HEK293T (cell line): ENCODE measurements at regions not wholly inside any gene's neighbourhood (a gene's known extent, or its start where the extent isn't known, plus 50 kb on each side); places are given as distances from the start of the nearest gene placed in this dataset.

Source experiments
- CTCF ChIA-PET: fragments of 350-600 bp; formaldehyde crosslinking; extraction: SDS; loops from one replicate; lab custom pipeline; 2021; ENCODE audit warnings: antibody characterized with exemption, inconsistent platforms; lab: Yijun Ruan, JAX
- POLR2A ChIA-PET: fragments of 350-600 bp; formaldehyde crosslinking; extraction: SDS; loops from one replicate; lab custom pipeline; 2020; ENCODE audit warnings: antibody characterized with exemption, inconsistent platforms; lab: Yijun Ruan, JAX
- DNase-seq: peaks from one replicate; pipeline ENCODE4 v3.0.0; 2012; ENCODE audit warnings: mixed read lengths; ENCODE audit errors: extremely low spot score
- ARNT ChIP-seq: fragments of 450-650 bp; IDR thresholded peaks from 2 replicates; pipeline ENCODE4 v1.6.1; 2017; ENCODE audit warnings: mild to moderate bottlenecking
- BHLHE40 ChIP-seq: fragments of 450-650 bp; IDR thresholded peaks from 2 replicates; pipeline ENCODE4 v1.6.1; 2016; ENCODE audit warnings: mild to moderate bottlenecking, moderate library complexity, borderline replicate concordance
- CTBP1 ChIP-seq: fragments of 450-650 bp; IDR thresholded peaks from 2 replicates; pipeline ENCODE4 v1.6.1; 2016; ENCODE audit warnings: borderline replicate concordance
- ELF4 ChIP-seq: fragments of 450-650 bp; IDR thresholded peaks from 2 replicates; pipeline ENCODE4 v1.6.1; 2017; ENCODE audit warnings: antibody characterized with exemption
- FOXA1 ChIP-seq: fragments of 450-650 bp; IDR thresholded peaks from 2 replicates; pipeline ENCODE4 v1.6.1; 2016; ENCODE audit warnings: mild to moderate bottlenecking
- FOXK2 ChIP-seq: fragments of 450-650 bp; IDR thresholded peaks from 2 replicates; pipeline ENCODE4 v1.6.1; 2016; ENCODE audit warnings: mild to moderate bottlenecking
- FOXM1 ChIP-seq: fragments of 450-650 bp; IDR thresholded peaks from 2 replicates; pipeline ENCODE4 v1.6.1; 2017; ENCODE audit warnings: mild to moderate bottlenecking, borderline replicate concordance
- HDGF ChIP-seq: fragments of 450-650 bp; IDR thresholded peaks from 2 replicates; pipeline ENCODE4 v1.6.1; 2017; ENCODE audit warnings: antibody characterized with exemption, borderline replicate concordance
- L3MBTL2 ChIP-seq: fragments of 450-650 bp; conservative IDR thresholded peaks from 2 replicates; pipeline ENCODE4 v1.6.1; 2016; ENCODE audit warnings: mild to moderate bottlenecking
- LEF1 ChIP-seq: fragments of 450-650 bp; IDR thresholded peaks from 2 replicates; pipeline ENCODE4 v1.6.1; 2017; ENCODE audit warnings: mild to moderate bottlenecking, borderline replicate concordance
- NFRKB ChIP-seq: fragments of 450-650 bp; IDR thresholded peaks from 2 replicates; pipeline ENCODE4 v1.6.1; 2016; ENCODE audit warnings: mild to moderate bottlenecking, moderate library complexity
- PKNOX1 ChIP-seq: fragments of 450-650 bp; IDR thresholded peaks from 2 replicates; pipeline ENCODE4 v1.6.1; 2016
- SP1 ChIP-seq: fragments of 450-650 bp; IDR thresholded peaks from 2 replicates; pipeline ENCODE4 v1.6.1; 2017
- SUZ12 ChIP-seq: fragments of 450-650 bp; IDR thresholded peaks from 2 replicates; pipeline ENCODE4 v1.6.1; 2016; ENCODE audit warnings: mild to moderate bottlenecking
- TARDBP ChIP-seq: fragments of 450-650 bp; IDR thresholded peaks from 2 replicates; pipeline ENCODE4 v1.6.1; 2016
- ZNF384 ChIP-seq: fragments of 450-650 bp; IDR thresholded peaks from 2 replicates; pipeline ENCODE4 v1.6.1; 2016

GRCh38 chr6:48307573-48307972 is 196.6 kb upstream of the PTCHD4 start:
- ChIA-PET CTCF (no interaction called here), POLR2A (no interaction called here)
- DNase-seq: no peak

GRCh38 chr6:48290595-48290994 is 179.6 kb upstream of the PTCHD4 start:
- CTCF ChIA-PET: no interaction called here
- no peak for TF ChIP-seq FOXA1
- TF ChIP-seq L3MBTL2: no peak
- no peak for TF ChIP-seq FOXM1
- no peak for TF ChIP-seq FOXK2
- TF ChIP-seq ELF4: no peak
- POLR2A ChIA-PET: no interaction called here
- no peak for DNase-seq

More at GRCh38 chr6:48307573-48307972, 196.6 kb upstream of the PTCHD4 start:
- TF ChIP-seq SP1 (no peak), L3MBTL2 (no peak), FOXA1 (no peak), ARNT (no peak), HDGF (no peak), ZNF384 (no peak), PKNOX1 (no peak), ELF4 (no peak), BHLHE40 (no peak), CTBP1 (no peak), FOXM1 (no peak), LEF1 (no peak), FOXK2 (no peak), SUZ12 (no peak), TARDBP (no peak)

- CTCF ChIA-PET: no interaction called here
- POLR2A ChIA-PET: no interaction called here
Observed at GRCh38 chr6:48289841-48290240, 178.8 kb upstream of the PTCHD4 start.

GRCh38 chr6:48281217-48281616 is 170.2 kb upstream of the PTCHD4 start:
- TF ChIP-seq FOXK2 (no peak), BHLHE40 (no peak), CTBP1 (no peak), PKNOX1 (no peak), FOXM1 (no peak), ARNT (no peak), ZNF384 (no peak), SP1 (no peak), TARDBP (no peak), LEF1 (no peak), NFRKB (no peak), L3MBTL2 (no peak)
- ChIA-PET POLR2A (no interaction called here), CTCF (no interaction called here)
- DNase-seq: no peak

More at GRCh38 chr6:48289841-48290240, 178.8 kb upstream of the PTCHD4 start:
- no peak for DNase-seq
- TF ChIP-seq FOXK2 (no peak), SP1 (no peak)

- POLR2A ChIA-PET: no interaction called here
- no peak for DNase-seq
- CTCF ChIA-PET: no interaction called here
- TF ChIP-seq HDGF: no peak
- TF ChIP-seq SP1: no peak
- TF ChIP-seq LEF1: no peak
- TF ChIP-seq CTBP1: no peak
- no peak for TF ChIP-seq FOXK2
- no peak for TF ChIP-seq L3MBTL2
- no peak for TF ChIP-seq SUZ12
Observed at GRCh38 chr6:48280035-48280620, 169.1 kb upstream of the PTCHD4 start.

GRCh38 chr6:48278261-48278660 is 167.3 kb upstream of the PTCHD4 start:
- ChIA-PET POLR2A (no interaction called here), CTCF (no interaction called here)
- no peak for DNase-seq
- TF ChIP-seq ELF4 (no peak), SUZ12 (no peak), FOXM1 (no peak)

- ChIA-PET POLR2A (no interaction called here), CTCF (no interaction called here)
- TF ChIP-seq PKNOX1: no peak
- no peak for TF ChIP-seq HDGF
- no peak for TF ChIP-seq L3MBTL2
- DNase-seq: no peak
Observed at GRCh38 chr6:48272518-48272917, 161.5 kb upstream of the PTCHD4 start.

- DNase-seq: no peak
- ChIA-PET POLR2A (no interaction called here), CTCF (no interaction called here)
- TF ChIP-seq FOXK2 (no peak), LEF1 (no peak), ELF4 (no peak), BHLHE40 (no peak), L3MBTL2 (no peak), FOXA1 (no peak), SP1 (no peak), PKNOX1 (no peak), ZNF384 (no peak), HDGF (no peak), FOXM1 (no peak)
Observed at GRCh38 chr6:48255094-48255493, 144.1 kb upstream of the PTCHD4 start.
